GM21423 (cell line): ENCODE measurements at regions not wholly inside any gene's neighbourhood (a gene's known extent, or its start where the extent isn't known, plus 50 kb on each side); places are given as distances from the start of the nearest gene placed in this dataset.

Source experiments
- ATAC-seq: cut with Tn5 transposase; IDR thresholded peaks from one replicate; pipeline ENCODE4 v1.9.1; 2021; ENCODE audit warnings: mild to moderate bottlenecking, moderate library complexity; ENCODE audit not compliant: unreplicated experiment

DNA sequence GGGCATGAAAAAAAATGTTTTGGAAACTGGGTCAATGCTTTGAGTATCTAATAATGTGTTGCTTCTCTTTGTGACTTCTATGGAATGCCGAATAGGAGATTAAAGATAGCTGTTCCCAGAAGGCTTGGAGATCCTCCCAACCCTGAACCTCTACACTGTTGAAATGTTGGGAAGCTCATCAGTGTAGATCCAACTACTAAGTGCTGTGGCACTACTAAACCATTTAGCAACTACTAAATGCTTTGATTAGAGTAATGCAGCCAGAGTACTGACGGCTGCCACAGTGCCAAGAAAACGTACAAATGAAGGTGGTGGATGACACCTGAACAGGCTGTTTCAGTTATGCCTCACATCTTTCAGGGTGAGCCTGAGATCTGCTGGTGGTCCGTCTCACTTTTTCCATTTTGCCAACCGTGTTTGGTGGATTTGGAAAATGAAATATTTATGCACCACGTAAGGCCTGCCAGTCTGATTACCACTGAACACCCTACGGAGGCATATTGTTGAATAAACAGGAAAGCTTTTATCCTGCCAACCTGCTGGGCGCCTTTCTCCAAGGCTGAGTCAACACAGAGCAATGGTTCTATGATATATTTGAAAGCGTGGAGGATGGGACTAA lies 938.0 kb upstream of the FLRT2 start:
- no peak for ATAC-seq

DNA sequence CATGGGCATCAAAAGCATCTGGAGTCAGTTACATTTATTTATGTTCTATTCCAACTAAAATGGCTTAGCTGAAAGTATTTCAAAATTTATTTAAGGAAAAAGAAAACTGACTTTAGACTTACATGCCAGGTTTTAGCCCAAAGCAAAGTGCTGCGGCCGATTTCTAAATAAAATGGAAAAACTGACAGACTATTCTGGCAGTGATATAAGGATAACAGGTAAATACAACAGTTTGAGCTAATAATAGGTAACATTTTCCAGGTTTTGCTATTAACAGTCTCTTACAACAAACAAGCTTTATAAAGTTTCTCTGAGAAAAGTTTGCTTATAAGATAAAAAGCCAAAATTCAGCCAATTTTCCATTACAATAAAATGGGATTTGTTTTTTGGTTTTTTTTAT lies 937.2 kb upstream of the FLRT2 start:
- ATAC-seq, result no peak

DNA sequence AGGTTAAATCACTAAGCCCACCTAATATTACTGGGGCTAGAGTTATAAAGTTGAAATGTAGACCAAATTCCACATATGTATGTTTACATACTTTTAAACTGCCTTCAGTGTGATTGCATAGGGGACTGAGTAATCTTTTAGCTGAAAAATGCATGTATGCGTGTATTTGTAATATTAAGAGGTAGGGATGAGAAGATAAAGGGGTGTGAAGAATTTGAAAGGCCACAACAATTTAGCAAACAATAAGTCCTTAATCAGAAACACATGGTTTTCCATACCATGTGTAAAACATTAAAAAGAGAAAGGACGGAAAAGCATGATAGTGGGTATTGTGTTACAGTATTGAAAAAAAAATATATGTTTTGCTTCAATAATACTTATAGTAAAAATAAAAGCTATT lies 919.9 kb upstream of the FLRT2 start:
- no peak for ATAC-seq

DNA sequence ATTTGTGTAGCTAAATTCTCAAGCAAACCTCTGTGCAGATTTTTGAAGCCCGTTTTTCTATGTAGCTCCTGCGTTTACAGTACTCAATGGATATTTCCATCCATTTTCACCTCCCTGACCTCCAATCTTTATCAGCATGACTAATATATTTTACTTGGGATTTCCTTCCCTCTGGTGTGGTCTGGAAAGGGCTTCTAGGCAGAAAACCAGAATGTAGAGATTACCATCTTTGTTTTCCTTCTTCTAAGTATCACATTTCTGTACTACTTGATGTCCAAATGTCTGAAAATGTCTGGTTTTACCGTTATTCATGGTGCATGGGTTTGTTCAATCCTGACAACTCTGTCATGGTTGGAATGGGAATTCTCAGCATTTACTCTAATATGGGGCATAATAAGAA lies 907.6 kb upstream of the FLRT2 start:
- no peak for ATAC-seq

DNA sequence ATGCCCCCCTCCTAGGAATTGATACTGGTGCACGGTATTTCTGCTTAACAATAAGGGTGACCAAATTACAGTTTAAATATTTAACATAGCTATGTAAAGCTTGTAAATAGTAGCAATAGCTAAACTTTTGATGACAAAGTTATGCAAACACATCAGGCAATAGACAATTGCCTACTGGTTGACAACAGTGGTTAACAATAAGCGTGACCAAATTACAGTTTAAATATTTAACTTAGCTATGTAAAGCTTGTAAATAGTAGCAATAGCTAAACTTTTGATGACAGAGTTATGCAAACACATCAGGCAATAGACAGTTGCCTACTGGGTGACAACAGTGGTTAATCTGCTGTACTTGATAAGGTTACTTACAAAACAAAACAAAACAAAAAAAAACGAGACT lies 886.5 kb upstream of the FLRT2 start:
- ATAC-seq, result no peak

DNA sequence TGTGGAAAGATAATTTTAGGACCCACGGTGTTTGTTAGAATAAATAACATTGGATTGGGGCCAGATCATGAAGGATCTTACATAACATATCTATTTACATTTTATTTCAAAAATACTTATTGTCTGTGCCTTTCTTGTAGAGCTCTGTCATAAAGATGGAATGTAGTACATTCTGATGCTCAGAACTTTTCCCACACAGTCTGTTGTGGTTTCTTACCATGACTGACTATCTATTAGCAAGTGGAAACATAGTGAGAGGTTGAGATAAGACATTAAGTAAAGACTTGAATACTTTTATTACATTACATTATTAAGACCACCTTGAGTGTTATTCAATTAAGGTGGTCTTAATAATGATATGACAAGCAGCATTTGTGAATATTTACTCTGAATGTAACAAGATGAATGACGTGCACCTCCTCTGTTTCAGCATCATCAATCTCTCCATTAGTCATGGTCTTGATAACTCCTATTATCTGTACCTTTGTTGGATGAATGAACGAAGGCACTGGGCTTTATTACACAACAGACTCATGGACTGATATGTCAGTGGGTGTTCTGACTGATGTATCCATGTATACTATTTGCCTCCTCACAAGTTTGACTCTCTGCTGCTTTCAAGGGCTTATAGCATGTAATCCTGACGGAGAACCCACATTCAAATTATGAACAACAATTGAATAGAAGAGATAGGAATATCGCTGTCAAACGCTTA lies 883.0 kb upstream of the FLRT2 start:
- no peak for ATAC-seq

DNA sequence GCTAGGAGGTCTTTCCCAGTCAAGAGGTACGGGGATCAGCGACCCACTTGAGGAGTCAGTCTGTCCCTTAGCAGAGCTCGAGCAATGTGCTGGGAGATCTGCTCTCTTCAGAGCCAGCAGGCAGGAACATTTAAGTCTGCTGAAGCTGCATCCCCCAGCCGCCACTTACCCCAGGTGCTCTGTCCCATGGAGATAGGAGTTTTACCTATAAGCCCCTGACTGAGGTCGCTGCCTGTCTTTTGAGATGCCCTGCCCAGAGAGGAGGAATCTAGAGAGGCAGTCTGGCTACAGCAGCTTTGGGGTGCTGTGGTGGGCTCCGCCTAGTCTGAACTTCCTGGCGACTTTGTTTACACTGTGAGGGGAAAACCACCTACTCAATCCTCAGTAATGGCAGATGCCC lies 874.9 kb upstream of the FLRT2 start:
- ATAC-seq, result no peak

DNA sequence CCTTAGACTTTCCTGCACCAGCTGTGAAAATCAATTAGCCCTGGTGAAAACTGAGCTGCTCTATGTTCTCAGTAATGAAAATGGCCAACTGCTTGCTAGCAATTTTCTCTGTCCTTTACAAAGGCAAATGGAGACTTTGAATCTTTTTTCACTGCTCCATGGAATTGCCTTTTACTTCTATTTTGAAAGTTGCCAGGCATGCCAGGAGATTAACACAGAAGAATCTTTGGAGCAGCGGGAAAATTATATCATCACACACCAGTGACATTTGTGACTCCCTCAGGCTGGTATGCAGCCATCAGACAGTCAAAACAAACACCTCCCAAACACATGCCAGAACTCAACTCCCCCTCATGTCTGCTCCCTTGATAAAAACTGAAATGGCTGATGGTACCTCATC lies 872.0 kb upstream of the FLRT2 start:
- no peak for ATAC-seq

DNA sequence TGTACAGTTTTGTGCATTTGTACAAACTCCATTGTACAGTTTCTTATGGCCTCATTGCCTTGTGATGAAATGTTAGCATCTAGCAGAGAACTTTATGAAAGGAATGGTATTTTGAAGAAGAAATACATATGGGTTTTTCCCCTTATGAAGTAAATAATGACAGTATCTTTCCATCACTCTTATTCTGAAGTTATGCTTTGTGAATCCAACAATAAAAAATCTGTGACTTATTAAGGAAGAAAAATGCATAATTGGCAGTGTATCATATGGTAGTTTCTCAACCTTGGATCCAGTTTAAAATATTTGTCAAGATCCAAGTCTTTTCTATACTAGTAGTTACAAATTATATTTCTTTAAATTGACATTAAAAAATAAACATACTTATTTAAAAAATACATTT lies 859.1 kb upstream of the FLRT2 start:
- ATAC-seq, result no peak

DNA sequence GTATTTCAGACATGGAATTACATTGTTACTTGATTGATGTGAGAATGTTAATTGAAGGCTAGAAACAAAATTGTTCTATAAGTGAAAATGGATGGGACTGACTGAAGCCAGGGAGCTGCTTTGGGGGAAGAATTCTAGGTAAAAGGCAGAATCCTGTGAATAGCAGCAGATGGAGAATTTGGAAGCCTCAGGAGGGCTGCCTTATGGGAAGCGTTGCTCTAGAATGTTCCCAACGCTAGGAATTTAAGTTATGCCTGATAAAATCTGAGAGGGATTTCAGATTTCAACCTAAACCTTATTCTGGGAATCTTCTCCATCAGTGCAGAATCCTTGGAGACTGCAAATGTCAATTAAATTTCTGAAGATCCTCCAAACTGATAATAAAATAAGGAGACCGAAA lies 858.2 kb upstream of the FLRT2 start:
- no peak for ATAC-seq

DNA sequence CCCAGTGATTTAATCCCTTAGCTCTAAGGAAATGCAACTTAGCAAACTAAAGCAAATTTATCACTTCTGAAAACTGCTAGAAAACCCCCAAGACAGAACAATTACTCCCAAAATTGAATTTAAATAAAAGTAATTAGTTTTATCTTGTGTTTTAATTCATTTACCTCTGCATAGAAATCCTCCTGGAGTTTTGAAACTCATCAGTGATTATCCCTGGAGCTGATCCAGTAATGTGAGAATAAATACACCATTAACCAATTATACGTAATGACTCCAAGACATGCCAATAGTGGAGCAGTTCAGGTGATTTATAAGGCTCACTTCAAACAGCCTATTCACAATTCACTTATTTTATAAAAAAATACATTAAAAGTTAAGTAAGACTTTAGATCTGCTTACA lies 855.3 kb upstream of the FLRT2 start:
- ATAC-seq, result no peak

DNA sequence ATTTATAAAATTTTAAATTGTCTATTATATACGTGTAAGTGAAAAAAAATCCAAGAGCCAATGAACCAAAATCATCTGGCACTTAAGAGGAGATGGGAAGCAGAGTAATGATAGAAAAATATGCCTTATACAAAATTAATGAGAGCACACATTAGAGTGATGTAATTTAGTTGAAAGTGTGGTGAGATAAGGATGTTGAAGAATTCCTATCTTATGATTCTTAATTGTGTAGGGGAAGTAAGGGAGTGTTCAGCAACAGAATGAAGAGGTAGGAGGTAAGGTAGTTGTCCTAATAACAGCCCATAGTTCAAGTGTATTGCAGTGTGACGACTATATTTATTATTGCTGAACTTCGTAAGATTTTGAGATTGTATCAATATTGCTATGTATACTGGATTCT lies 843.4 kb upstream of the FLRT2 start:
- ATAC-seq, result no peak

DNA sequence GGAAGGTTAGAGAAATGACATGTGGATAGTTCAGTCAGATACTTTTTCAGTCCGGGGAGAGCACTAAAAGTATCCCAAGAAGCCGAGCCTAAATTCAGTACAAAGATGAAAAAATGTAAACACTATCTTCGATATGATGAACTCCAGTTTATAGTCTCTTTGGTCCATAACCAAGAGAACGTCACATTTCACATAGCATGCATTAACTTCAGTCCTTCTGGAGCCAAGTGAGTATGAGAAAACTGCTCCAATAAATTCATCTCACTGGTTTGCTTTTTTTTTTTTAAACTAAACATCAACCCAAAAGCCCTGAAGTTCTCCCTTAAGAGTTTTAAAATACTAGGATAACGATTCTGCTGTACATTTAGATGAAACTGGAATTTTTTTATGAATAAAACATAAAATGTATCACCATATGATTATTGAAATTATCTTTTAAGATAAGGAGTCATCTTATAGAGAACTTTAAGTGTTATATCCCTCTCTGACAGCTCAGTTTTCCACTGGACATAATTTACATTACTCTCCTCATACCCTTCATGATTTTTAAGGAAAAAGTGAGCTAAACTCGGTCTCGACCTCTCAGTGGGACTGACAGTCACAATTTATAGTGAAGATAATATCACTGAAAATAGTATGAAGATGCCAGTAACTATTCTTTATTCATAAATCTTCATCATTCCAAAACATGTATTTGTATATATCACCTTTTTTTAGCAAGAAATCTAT lies 841.5 kb upstream of the FLRT2 start:
- ATAC-seq, result no peak

DNA sequence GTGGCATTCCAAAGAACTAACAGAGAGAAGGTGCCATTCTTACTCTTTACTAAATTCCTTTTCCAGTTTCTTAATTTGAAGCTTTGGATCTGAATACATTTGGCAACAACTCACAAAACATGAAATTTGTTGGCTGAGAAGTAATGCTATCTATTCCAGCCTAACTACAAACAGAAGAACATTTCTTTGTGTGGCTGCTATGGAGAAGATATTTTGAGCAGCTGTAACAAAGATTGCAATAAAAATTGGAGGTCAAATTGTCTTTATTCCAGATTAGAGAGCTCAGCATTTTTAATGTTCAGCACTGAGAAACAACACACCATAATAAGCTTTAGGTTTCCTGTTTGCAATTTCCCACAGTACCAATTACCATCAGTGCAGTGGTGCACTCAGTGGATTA lies 835.8 kb upstream of the FLRT2 start:
- no peak for ATAC-seq

DNA sequence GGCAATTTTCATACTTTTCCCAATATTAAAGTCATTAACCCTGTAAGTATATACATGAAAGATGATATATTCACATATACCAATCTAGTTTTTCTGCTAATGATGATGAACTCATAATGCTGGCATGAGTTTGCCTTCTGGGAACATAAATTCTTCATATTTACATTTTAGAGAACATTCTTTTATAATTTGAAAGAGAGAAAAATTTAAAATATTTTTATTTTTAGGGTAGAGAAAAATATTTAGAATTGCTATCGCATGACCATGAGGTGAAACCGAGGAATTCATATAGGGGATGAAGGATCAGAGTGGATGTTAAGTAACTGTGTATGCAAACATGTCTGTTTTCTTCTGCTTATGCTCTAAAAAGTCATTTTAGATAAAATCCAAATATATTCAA lies 825.3 kb upstream of the FLRT2 start:
- ATAC-seq, result no peak

DNA sequence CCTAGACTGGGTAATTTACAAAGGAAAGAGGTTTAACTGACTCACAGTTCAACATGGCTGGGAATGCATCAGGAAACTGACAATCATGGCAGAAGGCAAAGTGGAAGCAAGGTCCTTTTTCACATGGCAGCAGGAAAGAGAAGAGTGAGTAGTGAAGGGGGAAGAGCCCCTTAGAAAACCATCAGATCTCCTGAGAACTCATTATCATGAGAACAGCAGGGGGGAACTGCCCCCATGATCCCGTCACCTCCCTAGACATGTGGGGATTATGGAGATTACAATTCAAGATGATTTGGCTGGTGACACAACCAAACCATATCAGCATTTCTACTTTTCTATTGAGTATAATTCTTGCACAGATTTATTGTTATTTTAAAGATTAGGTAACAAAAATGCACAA lies 822.1 kb upstream of the FLRT2 start:
- ATAC-seq, result no peak

DNA sequence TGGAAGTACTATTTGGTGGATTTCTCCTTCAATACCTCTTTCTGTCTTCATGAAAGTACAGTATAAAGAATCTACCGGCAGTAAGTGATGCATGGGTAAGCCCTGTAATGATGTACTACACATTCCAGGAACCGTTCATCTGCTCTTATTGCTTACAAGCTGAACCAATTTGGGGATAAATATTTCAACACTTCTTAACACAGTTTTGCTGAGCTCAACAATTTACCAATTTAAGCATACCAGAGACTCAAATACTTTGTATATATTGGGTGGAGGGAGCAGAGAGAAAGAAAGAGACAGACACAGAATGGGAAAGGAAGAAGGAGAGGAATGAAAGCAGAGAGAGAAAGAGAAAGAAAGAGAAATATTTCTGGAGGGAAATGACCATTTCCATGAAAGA lies 821.1 kb upstream of the FLRT2 start:
- no peak for ATAC-seq

DNA sequence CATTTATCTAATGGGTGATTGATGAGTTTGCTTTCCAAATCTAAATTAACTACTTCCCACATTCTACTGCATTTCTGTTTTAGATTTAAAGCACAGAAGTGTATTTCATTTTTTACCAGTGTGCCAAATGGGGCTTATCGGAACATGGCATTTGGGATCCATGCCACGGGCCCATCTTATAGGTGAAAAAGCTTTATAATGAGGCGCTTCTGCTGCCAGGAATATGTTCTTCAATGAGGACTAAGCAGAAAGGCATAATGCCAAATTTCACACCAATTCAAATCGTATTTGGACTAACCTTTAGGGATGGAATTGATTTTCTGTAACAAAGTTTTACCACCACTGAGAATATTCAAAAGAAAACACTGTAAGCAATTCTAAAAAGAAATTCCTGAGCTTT lies 803.5 kb upstream of the FLRT2 start:
- ATAC-seq, result no peak

DNA sequence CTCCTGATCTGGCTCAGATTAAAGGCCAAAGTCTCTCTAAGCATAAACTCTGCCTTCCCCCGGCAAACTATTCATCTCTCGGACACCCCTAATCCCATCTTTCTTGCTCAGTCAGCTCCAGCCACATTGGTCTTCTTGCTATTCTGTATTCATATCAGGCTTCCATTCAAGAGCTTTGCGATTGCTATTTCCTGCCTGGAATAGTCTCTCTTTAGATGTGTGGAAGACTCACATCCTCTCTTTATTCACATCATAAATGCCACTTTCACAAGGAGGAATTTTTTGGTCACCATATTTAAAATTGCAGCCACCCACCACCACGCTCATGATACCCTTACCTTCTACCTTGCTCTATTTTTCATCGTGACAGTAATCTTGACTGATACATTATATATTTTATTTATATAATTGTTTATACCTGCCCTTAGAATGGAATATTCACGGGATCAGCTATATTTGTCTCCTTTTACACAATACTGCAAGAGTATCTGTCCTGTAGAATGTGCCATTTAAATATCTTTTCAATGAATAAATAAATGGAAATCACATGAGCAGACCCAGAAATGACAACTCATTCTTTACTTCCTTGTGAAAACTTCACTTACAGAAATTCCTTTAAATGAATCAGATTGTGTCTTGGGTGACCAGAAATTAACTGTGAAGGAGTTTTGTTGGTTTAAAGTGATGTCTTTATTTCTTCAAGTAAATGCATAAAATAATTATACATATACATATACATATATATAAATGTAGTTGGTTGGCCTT lies 780.6 kb upstream of the FLRT2 start:
- no peak for ATAC-seq

DNA sequence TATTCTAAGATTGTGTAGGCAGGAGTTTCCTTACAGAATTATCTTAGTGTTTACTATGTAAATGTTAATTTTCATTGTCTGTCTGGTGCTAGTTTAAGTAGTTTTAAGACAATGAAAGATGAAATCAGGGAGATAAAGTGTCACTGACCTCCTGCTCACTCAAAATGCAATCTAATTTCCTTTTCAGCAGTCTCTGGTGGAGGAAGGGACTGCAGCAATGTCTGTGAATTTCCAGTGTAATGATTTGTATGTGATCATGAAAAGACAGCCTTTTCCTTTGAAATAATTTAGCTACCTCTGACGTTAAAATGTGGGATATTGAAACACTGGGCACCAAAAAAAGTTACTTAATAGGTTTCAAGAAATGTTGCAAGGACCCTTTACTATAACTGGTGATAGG lies 779.7 kb upstream of the FLRT2 start:
- ATAC-seq, result no peak

DNA sequence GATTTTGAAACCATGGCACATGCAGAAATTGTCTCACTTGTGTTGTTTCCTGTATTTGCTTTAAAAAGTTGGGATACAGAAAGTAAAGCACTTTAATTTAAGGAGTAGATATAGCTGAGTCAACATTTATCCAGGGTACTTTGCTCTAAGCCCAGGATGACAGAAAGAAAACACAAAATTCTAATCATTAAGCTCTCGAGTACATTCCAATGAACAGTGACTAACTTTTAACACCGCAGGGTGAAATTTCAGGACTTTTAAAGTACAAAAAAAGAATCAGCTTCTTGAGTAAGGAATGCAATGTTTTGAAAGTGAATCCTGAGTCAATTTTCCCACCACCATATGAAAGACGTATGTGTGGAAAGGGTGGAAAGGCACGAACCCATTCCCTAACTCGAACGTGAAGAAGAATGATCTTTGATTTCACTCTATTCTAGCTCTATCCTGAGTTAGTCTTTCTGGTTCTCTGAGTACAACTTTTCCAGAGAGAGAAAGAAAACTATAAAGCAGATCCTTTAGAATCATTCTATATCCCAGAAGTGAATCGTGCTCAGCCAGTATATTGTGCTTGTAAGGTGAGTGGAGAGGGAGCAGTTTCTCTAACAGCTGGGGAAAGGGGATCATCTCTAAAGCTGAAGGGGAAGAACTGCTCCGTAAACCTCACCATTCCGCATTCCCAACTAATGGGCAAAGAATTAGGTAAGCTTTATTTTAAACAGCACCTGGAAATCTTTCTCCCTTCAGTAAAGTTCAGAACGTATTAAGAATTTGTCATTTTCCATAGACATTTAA lies 779.0 kb upstream of the FLRT2 start:
- ATAC-seq, result no peak
